Neuronal stem cell (in vitro differentiated cells): ENCODE measurements at regions not wholly inside any gene's neighbourhood (a gene's known extent, or its start where the extent isn't known, plus 50 kb on each side); places are given as distances from the start of the nearest gene placed in this dataset.

Experiments used
- DNase-seq: peaks from one replicate; pipeline ENCODE4 v3.0.0-alpha.2; 2013; ENCODE audit warnings: low spot score
- H2AFZ ChIP-seq: one replicate; pipeline ENCODE4 v1.6.1; 2013; ENCODE audit warnings: mild to moderate bottlenecking, low read length, inconsistent platforms
- H2AK5ac ChIP-seq: 2 replicates; pipeline ENCODE4 v1.6.1; 2013; ENCODE audit warnings: low read depth, mild to moderate bottlenecking, inconsistent platforms, low read length, moderate library complexity, mixed read lengths
- H2BK120ac ChIP-seq: 2 replicates; pipeline ENCODE4 v1.6.1; 2013; ENCODE audit warnings: low read depth, mild to moderate bottlenecking, inconsistent platforms, low read length, moderate library complexity, mixed read lengths
- H2BK12ac ChIP-seq: one replicate; pipeline ENCODE4 v1.6.1; 2013; ENCODE audit warnings: low read length, inconsistent platforms
- H2BK15ac ChIP-seq: 2 replicates; pipeline ENCODE4 v1.6.1; 2013; ENCODE audit warnings: mild to moderate bottlenecking, low read length, inconsistent platforms, mixed read lengths
- H2BK5ac ChIP-seq: one replicate; pipeline ENCODE4 v1.6.1; 2013; ENCODE audit warnings: inconsistent platforms, mild to moderate bottlenecking, low read length, moderate library complexity
- H3K14ac ChIP-seq: one replicate; pipeline ENCODE4 v1.6.1; 2013; ENCODE audit warnings: low read length, inconsistent platforms
- H3K18ac ChIP-seq: 2 replicates; pipeline ENCODE4 v1.6.1; 2013; ENCODE audit warnings: low read length, inconsistent platforms
- H3K23ac ChIP-seq: 2 replicates; pipeline ENCODE4 v1.6.1; 2013; ENCODE audit warnings: low read depth, mild to moderate bottlenecking, mixed read lengths, low read length, inconsistent platforms; ENCODE audit not compliant: poor library complexity
- H3K27ac ChIP-seq: replicated peaks from 3 replicates; pipeline ENCODE4 v1.5.1; 2013; ENCODE audit warnings: low read length, inconsistent platforms
- H3K27me3 ChIP-seq, 3 experiments: 2 replicates each; pipeline ENCODE4 v1.6.1; 2013; ENCODE audit warnings: low read length in 3 of 3, mild to moderate bottlenecking in 2 of 3, inconsistent platforms in 1 of 3, low read depth in 1 of 3, mixed read lengths in 1 of 3, moderate library complexity in 1 of 3; ENCODE audit not compliant: control insufficient read depth in 3 of 3, insufficient read depth in 3 of 3
- H3K36me3 ChIP-seq, 2 donors: replicated peaks in 1 of 2; 2 replicates each; pipeline ENCODE4 v1.6.1; 2013; ENCODE audit warnings: low read length in 2 of 2; ENCODE audit not compliant: control insufficient read depth in 2 of 2, insufficient read depth in 2 of 2
- H3K4ac ChIP-seq: 2 replicates; pipeline ENCODE4 v1.6.1; 2013; ENCODE audit warnings: inconsistent platforms, mild to moderate bottlenecking, low read length, moderate library complexity
- H3K4me1 ChIP-seq, 2 donors: 1 replicate in 1 of 2; 2 replicates in 1 of 2; pipeline ENCODE4 v1.6.1; 2013; ENCODE audit warnings: low read length in 2 of 2, low read depth in 1 of 2; ENCODE audit not compliant: control insufficient read depth in 2 of 2, insufficient read depth in 1 of 2
- H3K4me2 ChIP-seq: one replicate; pipeline ENCODE4 v1.6.1; 2013; ENCODE audit warnings: mild to moderate bottlenecking, low read length, inconsistent platforms; ENCODE audit not compliant: insufficient read depth, poor library complexity, severe bottlenecking
- H3K4me3 ChIP-seq, 2 donors: 2 replicates each; pipeline ENCODE4 v1.5.1; 2013; ENCODE audit warnings: low read length in 2 of 2, mild to moderate bottlenecking in 2 of 2, inconsistent platforms in 1 of 2, moderate library complexity in 1 of 2
- H3K79me1 ChIP-seq: one replicate; pipeline ENCODE4 v1.6.1; 2013; ENCODE audit warnings: low read depth, mild to moderate bottlenecking, inconsistent platforms, low read length, moderate library complexity
- H3K9ac ChIP-seq: one replicate; pipeline ENCODE4 v1.6.1; 2013; ENCODE audit warnings: mild to moderate bottlenecking, low read depth, low read length, inconsistent platforms; ENCODE audit not compliant: poor library complexity
- H3K9me3 ChIP-seq, 2 donors: replicated peaks in 1 of 2; 2 replicates each; pipeline versions ENCODE3 to v1.6.1; 2013; ENCODE audit warnings: low read length in 2 of 2, mild to moderate bottlenecking in 2 of 2, inconsistent platforms in 1 of 2, low read depth in 1 of 2, mixed read lengths in 1 of 2, moderate library complexity in 1 of 2; ENCODE audit not compliant: control insufficient read depth in 2 of 2, insufficient read depth in 1 of 2
- H4K8ac ChIP-seq: one replicate; pipeline ENCODE4 v1.6.1; 2013; ENCODE audit warnings: low read depth, mild to moderate bottlenecking, inconsistent platforms, low read length, moderate library complexity
- H4K91ac ChIP-seq: one replicate; pipeline ENCODE4 v1.6.1; 2013; ENCODE audit warnings: low read length, low read depth, mild to moderate bottlenecking, inconsistent platforms; ENCODE audit not compliant: poor library complexity
- WGBS, 2 donors: extraction: QIAGEN DNeasy Blood & Tissue Kit; methylation state at CpG; one replicate each; pipeline ENCODE4 v1.1.7; 2013; ENCODE audit warnings: missing lambda C conversion rate in 2 of 2, mixed read lengths in 1 of 2; ENCODE audit not compliant: insufficient read length in 2 of 2, insufficient replicate concordance in 1 of 2; ENCODE audit errors: extremely low coverage in 2 of 2; 5-methylcytosine and 5-hydroxymethylcytosine counted together

DNA sequence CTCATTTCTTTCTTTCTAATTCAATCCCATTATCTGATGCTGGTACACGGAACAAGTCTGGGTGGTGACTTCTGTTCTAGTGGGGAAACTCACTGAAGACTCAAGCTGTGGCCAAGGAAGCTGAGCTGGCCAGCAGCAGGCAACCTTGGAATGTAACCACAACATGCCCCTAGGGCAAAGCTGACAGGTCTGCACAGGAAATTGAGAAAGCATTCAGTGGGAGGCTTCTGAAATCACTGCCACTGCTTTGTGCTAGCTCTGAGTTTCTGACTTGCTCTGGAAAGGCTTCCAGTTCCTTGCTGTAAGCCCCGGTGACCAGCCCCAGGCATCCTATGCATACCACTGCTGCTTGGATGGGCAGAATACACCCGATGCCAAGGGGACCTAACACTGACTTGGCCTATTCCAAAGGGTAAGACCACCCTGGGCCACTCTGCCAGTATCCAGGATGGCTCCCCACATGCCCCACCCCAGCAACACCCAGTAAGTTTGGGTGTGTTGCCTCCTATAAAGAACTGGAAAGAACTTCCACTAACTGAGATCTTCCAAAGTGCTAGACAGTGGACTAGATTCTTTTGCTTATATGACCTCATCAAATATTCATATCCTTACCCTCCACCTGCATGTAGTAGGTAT lies 84.5 kb upstream of the CDKN3 start:
- no peak for DNase-seq
- Histone ChIP-seq H4K8ac (no peak overlapping the region), H3K27ac (no peak overlapping the region)

DNA sequence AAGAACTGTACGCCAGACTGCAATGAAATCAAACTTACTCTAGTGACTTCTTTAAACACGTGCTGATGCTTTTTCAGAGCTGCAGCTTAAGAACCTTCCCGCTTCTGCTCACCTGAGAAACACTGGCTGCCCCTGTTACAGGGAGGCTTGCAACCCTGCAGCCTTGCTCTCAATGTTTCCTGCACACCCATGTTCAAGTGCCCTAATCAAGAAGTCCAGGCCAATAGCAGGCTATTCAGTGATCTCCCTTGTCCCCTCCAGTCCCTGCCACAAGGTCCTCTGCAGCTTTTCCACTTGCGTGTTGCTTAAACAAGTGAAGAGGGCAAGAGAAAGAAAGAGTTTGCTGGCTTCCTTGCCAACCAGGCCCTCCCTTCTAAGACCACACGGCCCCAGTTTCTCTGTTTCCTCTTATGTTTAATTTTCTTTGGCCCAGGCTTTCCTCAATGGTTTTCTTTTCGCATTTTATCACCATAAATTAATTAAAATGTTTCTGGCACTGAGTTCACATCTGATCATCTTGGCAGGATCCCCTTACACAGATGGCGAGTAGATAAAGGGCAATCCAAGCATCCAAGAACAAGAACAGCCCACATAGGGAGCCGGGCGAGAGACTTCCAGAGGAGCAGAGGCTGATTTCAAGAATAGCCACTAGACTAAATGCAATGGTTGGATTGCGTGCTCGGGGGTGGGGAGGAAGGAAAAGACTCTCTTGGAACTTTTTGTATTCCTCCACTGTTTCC lies 82.3 kb upstream of the CDKN3 start:
- no peak overlapping the region for H4K91ac ChIP-seq
- no peak for DNase-seq
- H3K4me3 ChIP-seq = no peak overlapping the region
- H3K9ac ChIP-seq = no peak overlapping the region
- H2AK5ac ChIP-seq = no peak overlapping the region
- peaks cover 0 to 7% of the 10 kb centered on the region in 2 donors for H3K4me1 ChIP-seq
- H3K23ac ChIP-seq = no peak overlapping the region
- H3K27me3 ChIP-seq = peaks cover 0 to 27% (median 0%) of the 10 kb centered on the region in 3 experiments
- no peak overlapping the region for H3K18ac ChIP-seq
- H3K4me2 ChIP-seq = no peak overlapping the region
- H3K9me3 ChIP-seq = no peaks in the 10 kb centered on the region
- no CpG with 5 or more reads among the region's 11 CpGs for WGBS, 2 donors
- H3K36me3 ChIP-seq = no peaks in the 10 kb centered on the region
- no peak overlapping the region for H3K14ac ChIP-seq
- no peak overlapping the region for H2BK15ac ChIP-seq
- H3K79me1 ChIP-seq = no peaks in the 10 kb centered on the region
- H3K27ac ChIP-seq = no peak overlapping the region
- no peak overlapping the region for H2BK120ac ChIP-seq
- H2BK5ac ChIP-seq = no peak overlapping the region
- H2AFZ ChIP-seq = no peak overlapping the region
- H2BK12ac ChIP-seq = no peak overlapping the region
- no peak overlapping the region for H4K8ac ChIP-seq
- H3K4ac ChIP-seq = no peak overlapping the region

More for the DNA sequence above, 84.5 kb upstream of the CDKN3 start:
- peaks cover 0 to 29% (median 0%) of the 10 kb centered on the region in 3 experiments for H3K27me3 ChIP-seq
- no peak overlapping the region for H2BK15ac ChIP-seq
- no CpG with 5 or more reads among the region's 3 CpGs for WGBS, 2 donors
- no peak overlapping the region for H4K91ac ChIP-seq
- no peak overlapping the region for H2BK120ac ChIP-seq
- H3K4ac ChIP-seq = no peak overlapping the region
- no peaks in the 10 kb centered on the region for H3K36me3 ChIP-seq
- H3K23ac ChIP-seq = no peak overlapping the region
- H2BK5ac ChIP-seq = no peak overlapping the region
- peaks cover 0 to 6% of the 10 kb centered on the region in 2 donors for H3K4me1 ChIP-seq
- no peaks in the 10 kb centered on the region for H3K9me3 ChIP-seq
- H3K14ac ChIP-seq = no peak overlapping the region
- peak overlapping the region; percentile 25 for H3K18ac ChIP-seq
- no peak overlapping the region for H2BK12ac ChIP-seq
- H3K4me3 ChIP-seq = no peak overlapping the region
- H3K79me1 ChIP-seq = no peaks in the 10 kb centered on the region
- no peak overlapping the region for H2AK5ac ChIP-seq
- no peak overlapping the region for H3K4me2 ChIP-seq
- H3K9ac ChIP-seq = no peak overlapping the region
- no peak overlapping the region for H2AFZ ChIP-seq

DNA sequence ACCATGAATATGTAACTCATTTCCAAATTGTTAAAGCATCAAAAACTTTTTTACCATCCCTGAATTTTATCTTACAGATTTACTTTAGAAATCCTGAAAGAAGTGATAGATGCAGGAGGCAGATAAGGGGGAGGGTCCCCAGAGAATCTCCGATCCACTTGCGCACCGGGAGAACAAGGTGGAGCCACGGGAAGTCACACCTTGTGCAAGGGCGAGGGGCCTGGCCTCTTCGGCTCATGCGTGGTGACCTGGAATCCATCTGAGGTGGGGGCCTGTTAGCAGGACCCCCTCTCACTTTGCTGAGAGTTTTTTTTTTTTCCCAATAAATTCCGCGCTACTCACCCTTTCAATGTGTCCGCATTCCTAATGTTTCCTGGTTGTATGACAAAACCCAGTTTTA lies 80.2 kb upstream of the CDKN3 start:
- H3K4me1 ChIP-seq = peaks cover 0 to 7% of the 10 kb centered on the region in 2 donors
- no peaks in the 10 kb centered on the region for H3K79me1 ChIP-seq
- H3K4ac ChIP-seq = no peak overlapping the region
- no peak overlapping the region for H2AFZ ChIP-seq
- H3K27ac ChIP-seq = no peak overlapping the region
- no peak overlapping the region for H4K8ac ChIP-seq
- H2BK15ac ChIP-seq = no peak overlapping the region
- H3K18ac ChIP-seq = no peak overlapping the region
- no CpG with 5 or more reads among the region's 10 CpGs for WGBS, 2 donors
- H3K27me3 ChIP-seq = peaks cover 0 to 21% (median 0%) of the 10 kb centered on the region in 3 experiments
- H3K23ac ChIP-seq = no peak overlapping the region
- no peak for DNase-seq
- no peaks in the 10 kb centered on the region for H3K9me3 ChIP-seq
- H4K91ac ChIP-seq = no peak overlapping the region
- no peak overlapping the region for H3K4me3 ChIP-seq
- H2BK5ac ChIP-seq = no peak overlapping the region
- no peaks in the 10 kb centered on the region for H3K36me3 ChIP-seq
- H2AK5ac ChIP-seq = no peak overlapping the region
- no peak overlapping the region for H3K14ac ChIP-seq
- H3K4me2 ChIP-seq = no peak overlapping the region
- no peak overlapping the region for H3K9ac ChIP-seq
- no peak overlapping the region for H2BK12ac ChIP-seq
- no peak overlapping the region for H2BK120ac ChIP-seq

GRCh38 chr14:54317391-54317790 lies 79.4 kb upstream of the CDKN3 start:
- WGBS, 2 donors = no CpG with 5 or more reads among the region's 4 CpGs
- Histone ChIP-seq H4K8ac (no peak overlapping the region), H3K23ac (no peak overlapping the region), H3K9me3 (no peaks in the 10 kb centered on the region), H3K79me1 (no peaks in the 10 kb centered on the region), H2AK5ac (no peak overlapping the region), H4K91ac (no peak overlapping the region), H3K4me2 (no peak overlapping the region), H2AFZ (peak overlapping the region; percentile 3), H3K36me3 (no peaks in the 10 kb centered on the region), H3K4me3 (no peak overlapping the region), H2BK12ac (no peak overlapping the region), H2BK5ac (no peak overlapping the region), H2BK15ac (no peak overlapping the region), H3K4ac (no peak overlapping the region), H2BK120ac (no peak overlapping the region), H3K9ac (no peak overlapping the region), H3K18ac (no peak overlapping the region), H3K14ac (no peak overlapping the region), H3K27me3 (peaks cover 0 to 25% (median 0%) of the 10 kb centered on the region in 3 experiments), H3K27ac (no peak overlapping the region), H3K4me1 (peaks cover 0 to 7% of the 10 kb centered on the region in 2 donors)
- no peak for DNase-seq
